ENCODE measurements at regions not wholly inside any gene's neighbourhood (a gene's known extent, or its start where the extent isn't known, plus 50 kb on each side); places are given as distances from the start of the nearest gene placed in this dataset.

DNA sequence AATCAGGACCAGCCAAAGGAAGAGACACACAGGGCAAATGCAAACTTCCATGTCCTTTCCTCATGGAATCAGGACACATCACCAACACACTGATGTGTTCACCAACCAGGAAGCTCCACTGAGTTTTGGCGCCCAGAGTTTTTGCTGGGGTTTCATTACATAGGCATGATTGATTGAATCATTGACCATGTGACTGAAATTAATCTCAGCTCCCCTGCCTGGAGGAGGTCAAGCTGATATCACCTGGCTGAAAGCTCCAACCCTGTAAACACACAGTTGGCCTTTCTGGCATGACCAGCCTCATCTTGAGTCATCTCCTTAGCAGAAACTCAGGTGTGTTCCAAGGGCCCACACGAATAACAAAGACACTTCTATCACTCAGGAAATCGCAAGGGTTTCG lies 133.2 kb downstream of the TRIM29 start:
- Histone ChIP-seq H3K36me3 (ENCODE audit: insufficient read depth, low read length) (no peaks in the 10 kb centered on the region), H3K9ac (ENCODE audit: low read length) (no peak overlapping the region), H2AFZ (ENCODE audit: low read length) (no peak overlapping the region), H3K4me1 (ENCODE audit: insufficient read depth, low read length, severe bottlenecking) (no peaks in the 10 kb centered on the region), H3K27ac (ENCODE audit: low read depth, low read length, poor library complexity, severe bottlenecking) (no peak overlapping the region), H3K9me3 (ENCODE audit: low read length) (no peaks in the 10 kb centered on the region), H3F3A (ENCODE audit: insufficient read depth, low read length) (no peaks in the 10 kb centered on the region), H3K4me3 (ENCODE audit: low read depth, low read length, poor library complexity, severe bottlenecking) (no peak overlapping the region), H3K27me3 (ENCODE audit: insufficient read depth, low read length) (no peaks in the 10 kb centered on the region), H3K4me2 (ENCODE audit: low read length) (no peak overlapping the region), H3K9me2 (ENCODE audit: low read depth, low read length) (no peaks in the 10 kb centered on the region), H4K20me1 (ENCODE audit: insufficient read depth, low read length) (no peaks in the 10 kb centered on the region), H3K79me2 (ENCODE audit: insufficient read depth, low read length) (no peaks in the 10 kb centered on the region)
- TF ChIP-seq EZH2 (IDR thresholded peaks at IDR 0.05; ENCODE audit: borderline replicate concordance, low read length) (no peak), CTCF (IDR thresholded peaks at IDR 0.05; ENCODE audit: low read length) (no peak)

DNA sequence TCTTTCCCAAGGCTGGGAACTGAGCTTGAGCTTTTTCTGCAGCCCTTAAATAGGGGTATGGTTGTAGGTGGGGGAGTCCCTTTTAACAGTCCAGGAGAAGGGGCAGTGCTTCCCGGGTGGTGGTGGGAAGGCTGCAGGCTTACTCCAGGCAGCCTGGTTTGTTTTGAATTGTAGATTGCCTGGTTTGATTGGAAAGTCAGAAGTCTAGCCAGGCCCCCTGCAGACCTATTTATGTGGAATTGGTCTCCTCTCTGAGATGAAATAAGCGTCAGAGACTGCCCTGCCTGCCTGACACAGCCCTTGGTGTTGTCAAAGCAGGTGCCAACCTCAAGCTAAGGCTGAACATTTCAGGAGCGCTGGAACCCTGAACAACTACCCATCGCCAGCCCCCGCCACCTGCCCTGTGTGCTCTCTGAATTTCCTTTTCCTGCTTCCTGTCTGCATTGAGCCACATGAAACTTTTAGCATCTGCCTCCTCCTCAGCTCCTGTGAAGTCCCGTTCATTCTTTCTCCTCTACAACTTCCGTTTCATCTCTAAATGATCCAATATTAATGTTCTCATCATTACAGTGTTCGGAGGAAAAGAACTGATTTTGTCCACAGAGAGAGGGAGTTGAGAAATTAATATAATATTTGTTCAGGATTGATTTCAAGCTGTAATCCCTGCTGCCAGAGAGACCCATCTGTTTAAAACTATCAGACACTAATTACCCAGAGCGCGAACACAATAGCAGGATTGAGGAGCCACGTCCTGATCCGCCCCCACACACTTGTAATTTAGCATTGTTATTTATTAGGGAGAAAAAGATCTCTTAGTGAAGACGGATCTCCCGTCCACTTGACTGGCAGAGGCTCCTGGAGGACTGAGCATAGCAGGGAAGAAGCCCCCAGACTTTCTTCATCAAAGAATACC lies 136.5 kb downstream of the TRIM29 start:
- Histone ChIP-seq H3K79me2 (ENCODE audit: insufficient read depth, low read length) (no peaks in the 10 kb centered on the region), H3K27me3 (ENCODE audit: insufficient read depth, low read length) (no peaks in the 10 kb centered on the region), H3K27ac (ENCODE audit: low read depth, low read length, poor library complexity, severe bottlenecking) (no peak overlapping the region), H2AFZ (ENCODE audit: low read length) (no peak overlapping the region), H3K36me3 (ENCODE audit: insufficient read depth, low read length) (no peaks in the 10 kb centered on the region), H3K4me3 (ENCODE audit: low read depth, low read length, poor library complexity, severe bottlenecking) (no peak overlapping the region), H3K9me2 (ENCODE audit: low read depth, low read length) (no peaks in the 10 kb centered on the region), H3K4me2 (ENCODE audit: low read length) (no peak overlapping the region), H3F3A (ENCODE audit: insufficient read depth, low read length) (no peaks in the 10 kb centered on the region), H3K9me3 (ENCODE audit: low read length) (no peaks in the 10 kb centered on the region), H3K9ac (ENCODE audit: low read length) (no peak overlapping the region), H4K20me1 (ENCODE audit: insufficient read depth, low read length) (no peaks in the 10 kb centered on the region), H3K4me1 (ENCODE audit: insufficient read depth, low read length, severe bottlenecking) (no peaks in the 10 kb centered on the region)
- TF ChIP-seq EZH2 (IDR thresholded peaks at IDR 0.05; ENCODE audit: borderline replicate concordance, low read length) (no peak), CTCF (IDR thresholded peaks at IDR 0.05; ENCODE audit: low read length) (no peak)

GRCh38 chr11:119999220-119999619 lies 138.7 kb downstream of the TRIM29 start:
- Histone ChIP-seq H3K79me2 (ENCODE audit: insufficient read depth, low read length) (no peaks in the 10 kb centered on the region), H3F3A (ENCODE audit: insufficient read depth, low read length) (no peaks in the 10 kb centered on the region), H2AFZ (ENCODE audit: low read length) (no peak overlapping the region), H4K20me1 (ENCODE audit: insufficient read depth, low read length) (no peaks in the 10 kb centered on the region), H3K9ac (ENCODE audit: low read length) (no peak overlapping the region), H3K9me3 (ENCODE audit: low read length) (no peaks in the 10 kb centered on the region), H3K4me1 (ENCODE audit: insufficient read depth, low read length, severe bottlenecking) (no peaks in the 10 kb centered on the region), H3K36me3 (ENCODE audit: insufficient read depth, low read length) (no peaks in the 10 kb centered on the region), H3K4me2 (ENCODE audit: low read length) (no peak overlapping the region), H3K4me3 (ENCODE audit: low read depth, low read length, poor library complexity, severe bottlenecking) (no peak overlapping the region), H3K9me2 (ENCODE audit: low read depth, low read length) (no peaks in the 10 kb centered on the region), H3K27ac (ENCODE audit: low read depth, low read length, poor library complexity, severe bottlenecking) (no peak overlapping the region), H3K27me3 (ENCODE audit: insufficient read depth, low read length) (no peaks in the 10 kb centered on the region)
- TF ChIP-seq EZH2 (IDR thresholded peaks at IDR 0.05; ENCODE audit: borderline replicate concordance, low read length), result no peak
- TF ChIP-seq CTCF (IDR thresholded peaks at IDR 0.05; ENCODE audit: low read length), result no peak

All from OCI-LY1 (cell line).